ENCODE measurements at regions not wholly inside any gene's neighbourhood (a gene's known extent, or its start where the extent isn't known, plus 50 kb on each side); places are given as distances from the start of the nearest gene placed in this dataset.
A peak's percentile ranks its signal among the peaks of the same experiment; 100 is the strongest.

GRCh38 chr2:7468955-7469354, 551.7 kb downstream of the RNF144A start:
- DNase-seq (ENCODE audit: low spot score), result no peak

GRCh38 chr2:7471185-7471584, 554.0 kb downstream of the RNF144A start:
- no peak for DNase-seq (ENCODE audit: low spot score)

- no peak for DNase-seq (ENCODE audit: low spot score)
Observed at GRCh38 chr2:7472465-7472864, 555.3 kb downstream of the RNF144A start.

- DNase-seq (ENCODE audit: low spot score), result no peak
Observed at GRCh38 chr2:7473135-7473771, 556.0 kb downstream of the RNF144A start.

- DNase-seq (ENCODE audit: low spot score), result no peak
Observed at GRCh38 chr2:7476371-7476770, 559.2 kb downstream of the RNF144A start.

- DNase-seq (ENCODE audit: low spot score), result no peak
Observed at GRCh38 chr2:7479603-7480002, 562.4 kb downstream of the RNF144A start.

GRCh38 chr2:7480431-7480830, 563.2 kb downstream of the RNF144A start:
- no peak for DNase-seq (ENCODE audit: low spot score)

- no peak for DNase-seq (ENCODE audit: low spot score)
Observed at GRCh38 chr2:7490672-7491071, 573.5 kb downstream of the RNF144A start.

- DNase-seq (ENCODE audit: low spot score), result no peak
Observed at GRCh38 chr2:7492719-7493118, 575.5 kb downstream of the RNF144A start.

- DNase-seq (ENCODE audit: low spot score), result no peak
Observed at GRCh38 chr2:7497178-7497577, 580.0 kb downstream of the RNF144A start.

GRCh38 chr2:7499018-7499417, 581.8 kb downstream of the RNF144A start:
- no peak for DNase-seq (ENCODE audit: low spot score)

- DNase-seq (ENCODE audit: low spot score), result no peak
Observed at GRCh38 chr2:7502336-7502735, 585.1 kb downstream of the RNF144A start.

- no peak for DNase-seq (ENCODE audit: low spot score)
Observed at GRCh38 chr2:7508296-7508943, 591.2 kb downstream of the RNF144A start.

- peak; percentile 7 for DNase-seq (ENCODE audit: low spot score)
Observed at GRCh38 chr2:7510353-7510752, 593.1 kb downstream of the RNF144A start.

- DNase-seq (ENCODE audit: low spot score), result no peak
Observed at GRCh38 chr2:7513834-7514233, 596.6 kb downstream of the RNF144A start.

- DNase-seq (ENCODE audit: low spot score), result no peak
Observed at GRCh38 chr2:7515327-7515726, 598.1 kb downstream of the RNF144A start.

- no peak for DNase-seq (ENCODE audit: low spot score)
Observed at GRCh38 chr2:7516484-7517063, 599.4 kb downstream of the RNF144A start.

GRCh38 chr2:7517088-7517487, 599.9 kb downstream of the RNF144A start:
- DNase-seq (ENCODE audit: low spot score), result no peak

- no peak for DNase-seq (ENCODE audit: low spot score)
Observed at GRCh38 chr2:7517851-7518250, 600.6 kb downstream of the RNF144A start.

- no peak for DNase-seq (ENCODE audit: low spot score)
Observed at GRCh38 chr2:7523481-7524120, 606.4 kb downstream of the RNF144A start.

GRCh38 chr2:7524195-7524594, 607.0 kb downstream of the RNF144A start:
- no peak for DNase-seq (ENCODE audit: low spot score)

- no peak for DNase-seq (ENCODE audit: low spot score)
Observed at GRCh38 chr2:7525746-7526145, 608.5 kb downstream of the RNF144A start.

- DNase-seq (ENCODE audit: low spot score), result no peak
Observed at GRCh38 chr2:7527165-7527722, 610.0 kb downstream of the RNF144A start.
